PFSK-1 (cell line): ENCODE measurements at regions not wholly inside any gene's neighbourhood (a gene's known extent, or its start where the extent isn't known, plus 50 kb on each side); places are given as distances from the start of the nearest gene placed in this dataset.

Experiments used
- REST ChIP-seq, 2 experiments: IDR thresholded peaks; 2 replicates each; pipeline versions ENCODE4 v1.6.1 to v1.8.0; 2011 to 2012; ENCODE audit warnings: low read depth in 2 of 2, low read length in 2 of 2, control low read depth in 1 of 2, inconsistent platforms in 1 of 2, mild to moderate bottlenecking in 1 of 2, moderate library complexity in 1 of 2; ENCODE audit not compliant: insufficient read depth in 1 of 2
- TAF1 ChIP-seq: IDR thresholded peaks from 2 replicates; pipeline ENCODE4 v1.6.1; 2012; ENCODE audit warnings: low read length, control low read depth, borderline replicate concordance; ENCODE audit not compliant: insufficient read depth

GRCh38 chr5:36494028-36494427 is 112.4 kb upstream of the SLC1A3 start:
- TF ChIP-seq REST (IDR thresholded peaks at IDR 0.05; ENCODE audit: insufficient read depth in 1 of 2, low read depth in 2 of 2, low read length in 2 of 2) (no peak), TAF1 (no peak)
